NCI-H1436 treated with DMSO at 0.1 percent for 48 hours (cell line): ENCODE measurements at regions not wholly inside any gene's neighbourhood (a gene's known extent, or its start where the extent isn't known, plus 50 kb on each side); places are given as distances from the start of the nearest gene placed in this dataset.

Experiments
- DNase-seq: peaks from one replicate; lab custom pipeline; 2025; lab: John Stamatoyannopoulos, UW

DNA sequence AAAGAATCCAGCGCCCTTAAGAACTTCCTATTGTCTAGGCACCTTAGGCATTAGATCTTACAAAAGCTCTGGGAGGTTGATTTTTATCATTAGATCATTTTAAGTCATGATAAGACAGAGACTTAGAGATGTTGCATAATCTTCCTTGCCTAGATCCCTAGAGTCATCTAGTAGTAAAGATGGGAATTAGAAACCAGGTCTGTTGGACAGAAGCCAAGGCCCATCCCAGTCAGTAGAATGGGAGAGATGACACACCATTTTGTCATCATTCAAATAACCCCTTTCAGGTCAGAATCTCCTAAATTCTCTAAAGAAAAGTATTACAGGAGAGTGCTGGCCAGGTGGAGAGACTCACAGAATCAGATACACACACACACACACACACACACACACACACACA, 579.1 kb downstream of the BMP2 start:
- no peak for DNase-seq

DNA sequence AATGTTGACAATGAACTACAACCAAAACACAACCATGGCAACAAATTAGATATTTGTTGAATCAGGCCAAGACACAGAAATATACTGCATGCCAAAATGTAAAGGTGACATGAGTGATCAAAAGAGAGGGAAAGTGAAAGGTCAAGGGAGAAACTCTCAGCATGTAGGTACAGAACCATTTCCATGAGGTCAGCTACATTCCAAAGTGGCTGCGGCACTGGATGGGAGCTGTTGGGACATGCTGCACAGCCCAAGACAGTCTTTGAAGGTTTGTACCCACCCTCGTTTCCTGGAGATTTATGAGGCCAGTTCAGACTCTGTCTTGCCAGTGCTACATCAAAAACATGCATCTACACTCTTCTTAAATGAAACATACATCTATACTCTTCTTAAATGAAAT, 579.9 kb downstream of the BMP2 start:
- no peak for DNase-seq

DNA sequence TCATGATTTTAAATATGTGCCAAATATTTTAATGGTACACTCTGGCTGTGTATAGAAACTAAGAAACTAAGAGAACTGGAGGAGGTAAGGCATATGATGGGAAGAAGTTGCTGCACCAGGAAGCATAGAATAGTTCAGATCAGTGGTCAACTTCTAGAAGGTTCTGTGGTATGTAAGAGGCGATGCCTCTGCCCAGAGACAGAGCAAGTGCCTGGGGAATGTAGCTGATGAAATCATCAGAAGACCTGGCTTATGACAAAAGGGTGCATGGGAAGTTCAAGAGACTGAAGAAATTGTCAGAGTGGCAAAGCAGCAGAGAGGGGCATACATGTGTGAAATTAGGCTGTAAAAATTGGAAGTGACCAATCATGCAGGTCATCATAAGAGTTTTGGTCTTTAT, 580.8 kb downstream of the BMP2 start:
- DNase-seq: no peak

DNA sequence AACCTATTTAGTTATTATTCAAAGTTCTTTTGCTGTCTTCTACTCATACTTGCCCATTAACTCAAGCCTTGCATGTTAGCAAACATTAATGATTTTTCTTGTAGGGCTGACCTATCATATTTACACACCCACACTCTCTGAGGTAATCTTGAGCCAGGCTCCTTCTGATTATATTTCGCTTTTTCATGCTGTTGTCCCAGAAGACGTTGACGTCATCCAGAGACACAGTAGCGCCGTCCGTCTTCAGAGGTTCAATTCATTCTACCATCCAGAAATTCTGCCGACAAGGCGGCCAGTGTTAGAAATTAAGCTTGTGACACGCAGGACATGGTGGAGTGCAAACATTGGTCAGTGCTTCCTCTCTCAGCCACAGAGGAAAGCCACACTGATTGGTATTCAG, 584.7 kb downstream of the BMP2 start:
- no peak for DNase-seq

DNA sequence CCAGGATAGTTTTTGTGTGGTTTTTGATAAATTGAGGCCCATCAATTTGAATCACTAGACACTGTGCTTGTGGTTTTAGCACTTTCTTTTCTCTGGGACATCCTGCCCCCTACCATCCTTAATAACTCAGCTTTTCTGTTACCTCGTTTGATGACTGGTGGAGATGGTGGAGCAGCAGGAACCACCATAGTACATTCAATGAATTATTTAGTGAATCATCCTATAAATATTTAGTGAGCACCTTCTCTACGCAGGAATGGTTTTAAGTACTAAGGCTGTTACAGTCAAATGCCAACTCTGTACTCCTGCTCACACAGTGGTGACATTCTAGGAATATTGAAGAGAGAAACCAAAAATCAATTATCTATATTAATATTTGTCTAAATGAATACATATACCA, 585.2 kb downstream of the HAO1 start:
- DNase-seq: no peak

DNA sequence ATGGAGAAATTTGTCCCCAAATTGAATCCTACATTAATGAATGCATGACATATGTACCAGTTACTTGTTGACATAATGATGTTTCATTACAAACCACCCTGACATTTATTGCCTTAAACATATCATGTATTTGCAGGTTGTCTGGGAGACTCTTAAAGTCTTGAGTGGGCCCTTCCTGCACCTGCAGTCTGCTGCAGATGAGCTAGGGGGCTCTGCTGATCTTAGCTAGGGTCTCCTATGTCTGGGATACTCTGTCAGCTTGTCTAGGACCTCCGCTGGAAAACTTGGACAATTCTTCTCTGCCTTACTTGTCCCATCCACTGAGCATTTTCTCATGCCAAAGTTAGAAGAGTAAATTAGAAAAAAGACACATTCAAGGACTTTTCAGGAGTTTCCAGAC, 581.6 kb downstream of the HAO1 start:
- no peak for DNase-seq

DNA sequence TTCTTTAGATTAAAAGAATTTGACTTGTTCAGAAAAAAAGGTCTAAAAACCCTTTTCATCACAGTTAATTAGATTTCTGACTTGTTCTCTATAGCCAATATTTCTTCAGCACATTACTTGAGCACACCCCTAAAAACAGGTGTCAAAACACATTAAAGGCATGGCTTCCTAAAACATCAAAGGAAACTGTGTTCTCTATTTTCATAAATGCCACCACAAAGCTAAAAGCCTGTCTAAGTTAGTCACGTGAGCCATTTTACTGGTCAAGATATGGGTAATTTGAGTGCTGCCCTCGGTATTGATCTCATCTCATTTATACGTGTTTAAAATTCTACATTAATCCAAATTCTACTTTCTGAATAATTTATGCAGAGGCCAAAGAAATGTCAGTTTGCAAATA, 580.5 kb downstream of the HAO1 start:
- DNase-seq: no peak

DNA sequence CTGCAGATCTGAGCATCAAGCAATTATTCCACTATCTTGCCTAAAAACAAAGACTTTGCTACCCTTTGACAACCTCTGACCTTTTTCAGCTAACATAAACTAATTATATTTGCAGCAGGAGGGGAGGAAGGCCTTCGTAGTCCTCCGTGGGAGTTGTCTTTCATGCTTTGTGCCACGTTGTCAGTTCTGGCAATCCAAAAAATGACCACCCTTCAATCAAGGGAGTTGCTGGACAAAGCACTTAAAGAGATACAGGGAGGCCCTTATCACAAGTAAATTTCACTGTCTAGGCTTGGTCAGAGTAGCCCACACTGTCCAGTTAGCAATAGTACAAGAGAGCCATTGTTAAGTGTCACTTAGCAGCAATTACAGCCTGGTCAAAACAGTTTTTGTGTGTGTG, 578.9 kb downstream of the HAO1 start:
- DNase-seq: no peak

DNA sequence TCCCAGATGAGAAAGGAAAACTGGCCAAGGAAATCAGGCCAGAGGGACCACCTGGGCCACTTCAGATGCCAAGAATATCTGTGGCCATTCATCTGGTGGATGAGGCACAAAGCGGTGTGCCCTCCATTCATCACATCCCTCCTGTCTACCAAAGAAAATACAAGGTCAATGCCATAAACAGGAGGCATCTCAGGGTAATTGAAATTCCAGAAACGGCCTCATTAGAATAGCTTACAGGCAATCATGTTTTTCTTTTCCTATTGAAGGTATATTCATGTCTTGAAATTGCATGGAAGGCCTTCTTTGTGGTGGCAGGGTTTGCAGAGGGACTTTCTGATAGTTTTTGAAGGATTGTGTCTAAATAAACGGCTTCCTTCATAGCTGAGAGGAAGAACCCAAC, 578.3 kb downstream of the HAO1 start:
- DNase-seq: no peak

DNA sequence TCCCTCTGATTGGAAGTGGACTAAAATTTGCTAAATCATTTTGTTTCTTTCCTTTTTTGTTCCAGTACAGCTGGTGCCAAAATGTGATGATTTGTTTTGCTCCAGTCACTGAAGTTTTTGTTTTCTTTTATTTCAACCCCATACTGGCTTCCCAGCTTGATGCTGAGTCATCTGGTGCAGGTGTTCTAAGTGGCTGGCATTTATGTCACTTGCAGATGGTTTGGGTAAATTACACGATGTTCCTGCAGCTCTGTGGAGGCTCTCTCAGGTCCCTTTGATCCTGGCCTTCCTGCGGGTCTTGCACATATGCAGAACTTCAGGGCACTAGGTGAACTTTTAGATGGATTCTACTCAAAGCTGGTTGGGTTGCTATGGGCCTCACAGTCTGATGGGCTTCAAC, 577.7 kb downstream of the HAO1 start:
- no peak for DNase-seq

DNA sequence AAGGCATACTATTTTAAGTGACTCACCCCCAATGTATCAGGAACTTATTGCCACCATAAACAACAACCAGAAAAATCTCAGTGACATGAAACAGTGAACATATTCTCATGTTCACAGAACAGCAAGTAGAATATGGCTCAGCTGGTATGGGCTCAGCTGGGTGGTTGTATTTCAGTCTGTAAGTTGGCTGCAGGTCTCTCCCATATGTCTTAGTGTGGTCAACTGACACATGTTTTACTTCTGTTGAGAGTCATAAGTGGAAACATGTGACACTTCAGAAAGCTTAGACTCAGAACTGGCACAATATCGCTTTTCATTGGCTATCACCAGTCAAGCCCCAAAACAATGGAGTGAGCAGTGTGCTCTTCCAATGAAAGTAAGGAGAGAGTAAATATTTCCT, 574.1 kb downstream of the HAO1 start:
- no peak for DNase-seq

DNA sequence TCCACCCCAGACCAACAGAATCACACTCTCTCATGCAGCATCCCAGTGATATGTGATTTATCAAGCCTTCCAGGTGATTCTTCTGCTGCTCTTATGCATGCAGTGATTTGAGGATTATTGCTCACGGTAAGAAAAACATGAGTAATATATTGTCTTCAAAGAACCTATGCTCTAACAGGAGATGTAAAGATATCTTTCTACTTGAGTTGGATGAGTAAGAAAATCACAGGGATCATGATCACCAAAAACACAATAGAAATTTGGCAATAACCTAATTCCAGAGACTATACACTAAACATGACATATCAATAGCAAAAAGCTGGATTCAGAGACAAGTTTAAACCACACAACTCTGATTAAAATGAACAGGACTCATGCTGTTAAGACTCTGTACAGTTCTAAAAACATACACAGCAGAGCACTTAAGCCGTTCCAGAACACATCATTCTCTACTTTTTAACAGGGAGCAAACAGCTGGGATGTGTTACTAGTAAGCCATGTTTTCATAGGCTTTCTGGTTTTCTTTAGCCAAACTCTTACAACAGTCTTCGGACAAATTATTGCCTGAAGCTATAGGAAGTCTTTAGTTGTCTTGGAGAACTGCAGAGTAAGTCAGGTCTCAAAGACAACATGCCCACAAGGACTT, 568.6 kb downstream of the HAO1 start:
- no peak for DNase-seq

DNA sequence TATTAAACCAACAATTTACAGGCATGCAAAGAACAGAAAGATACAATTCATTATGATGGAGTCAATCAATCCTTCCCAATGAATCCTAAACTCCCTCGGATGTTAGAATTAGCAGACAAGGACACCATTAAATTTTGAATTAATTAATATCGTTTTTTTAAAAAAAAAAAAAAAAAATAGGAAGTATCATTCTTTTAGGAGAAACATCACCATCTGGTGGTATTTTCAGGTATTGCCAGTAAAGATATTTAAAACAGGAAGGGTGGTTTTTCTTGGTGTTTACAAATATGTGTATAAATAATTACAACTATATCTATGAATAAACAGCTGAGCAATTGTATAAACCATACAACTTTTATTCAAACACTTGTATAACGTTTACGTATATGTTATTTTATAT, 564.4 kb downstream of the HAO1 start:
- no peak for DNase-seq

DNA sequence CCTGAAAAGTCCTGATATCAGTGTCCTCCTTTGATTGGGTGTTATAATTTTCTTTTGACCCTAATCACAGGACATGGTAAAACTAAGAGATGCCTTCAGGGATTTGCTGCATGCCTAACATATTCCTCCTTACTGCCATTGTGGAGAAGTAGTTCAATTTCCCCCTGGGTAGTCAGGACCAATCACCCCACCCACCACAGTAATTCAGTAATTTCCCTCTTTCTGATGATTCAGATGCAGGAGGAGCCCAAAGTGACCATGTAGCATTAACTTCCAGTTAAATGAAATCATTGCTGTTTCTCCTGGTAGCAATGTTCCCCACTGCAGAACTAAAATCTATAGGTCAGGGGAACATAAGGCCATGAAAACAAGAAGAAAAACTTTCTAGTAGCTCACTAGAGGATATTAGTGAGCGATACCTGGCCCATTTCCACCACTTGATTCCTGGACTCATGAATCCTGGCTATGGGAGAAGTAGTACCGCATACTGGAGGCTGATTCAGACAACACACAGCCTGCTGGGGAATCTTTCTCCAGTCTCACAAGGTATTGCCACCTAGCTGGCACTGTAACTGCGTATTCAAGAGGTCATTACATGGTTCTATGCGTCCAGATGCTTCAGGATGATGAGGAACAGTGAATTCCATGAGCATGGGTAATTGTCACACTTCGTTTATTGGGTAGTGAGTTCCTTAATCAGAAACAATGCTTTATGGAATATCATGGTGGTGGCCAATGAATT, 561.2 kb downstream of the HAO1 start:
- DNase-seq: no peak

DNA sequence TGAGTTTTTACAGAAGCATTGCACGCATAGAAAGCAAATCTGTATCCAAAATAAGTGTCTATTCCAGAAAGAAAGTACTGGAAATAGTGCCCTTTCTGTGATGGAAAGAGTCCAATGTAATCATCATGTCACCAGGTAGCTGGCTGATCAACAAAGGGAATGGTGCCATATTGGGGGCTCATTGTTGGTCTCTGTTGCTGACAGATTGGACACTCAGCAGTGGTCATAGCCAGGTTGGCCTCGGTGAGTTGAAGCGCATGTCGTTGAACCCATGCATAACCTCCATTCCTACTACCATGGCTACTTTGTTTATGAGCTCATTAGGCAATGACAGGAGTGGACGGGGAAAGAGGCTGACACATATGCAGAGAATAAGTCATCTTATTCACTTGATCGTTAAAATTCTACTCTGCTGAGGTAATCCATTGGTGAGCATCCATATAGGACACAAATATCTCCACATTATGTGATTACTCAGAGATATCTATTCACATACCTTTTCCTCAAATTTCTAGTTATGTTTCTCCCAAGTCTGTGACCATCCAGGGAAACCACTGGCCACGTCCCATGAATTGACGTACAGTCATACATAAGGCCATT, 560.5 kb downstream of the HAO1 start:
- no peak for DNase-seq

DNA sequence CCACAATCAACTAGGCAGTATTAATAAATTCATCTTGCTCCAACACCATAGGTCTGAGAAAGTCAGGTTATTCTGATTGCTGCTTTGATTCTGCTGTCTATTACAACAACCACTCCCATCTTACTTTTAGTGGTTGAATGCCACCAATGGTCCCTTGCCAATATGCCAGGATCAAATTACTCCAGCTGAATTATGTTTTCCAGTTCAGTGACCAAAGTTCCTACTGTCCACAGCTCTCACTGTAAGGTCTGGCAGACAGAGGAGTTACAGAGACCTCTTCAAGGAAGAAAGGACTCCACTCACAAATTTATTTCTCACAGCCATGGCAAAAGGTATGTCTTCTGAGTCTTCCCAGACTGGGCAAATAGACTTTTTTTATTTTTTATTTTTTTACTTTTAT, 557.0 kb downstream of the HAO1 start:
- no peak for DNase-seq

DNA sequence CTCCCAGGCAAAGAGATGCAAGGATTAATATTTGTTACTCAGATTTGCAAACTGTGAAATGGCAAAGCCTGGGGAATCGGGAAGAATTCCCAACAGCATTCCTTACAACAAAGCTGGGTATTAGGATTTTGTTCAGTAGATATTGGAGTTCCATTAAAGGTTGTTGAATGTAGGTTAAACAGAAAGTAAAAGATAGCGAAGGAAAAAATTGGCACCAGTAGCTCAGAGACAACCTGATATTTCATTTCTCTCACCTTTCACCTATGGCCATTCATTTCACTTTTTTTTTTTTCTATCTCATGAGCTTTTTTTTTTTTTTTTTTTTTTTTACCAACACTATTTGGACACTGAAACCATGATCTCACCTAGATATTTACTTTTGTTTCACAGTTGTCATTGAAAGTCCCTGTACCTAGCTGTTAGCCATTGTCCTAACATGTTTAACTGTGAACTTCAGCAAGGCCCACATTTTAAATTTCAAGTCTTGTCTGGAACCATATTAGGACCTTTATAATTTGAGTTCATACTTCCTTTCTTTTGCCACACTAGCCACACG, 552.5 kb downstream of the HAO1 start:
- DNase-seq: no peak

DNA sequence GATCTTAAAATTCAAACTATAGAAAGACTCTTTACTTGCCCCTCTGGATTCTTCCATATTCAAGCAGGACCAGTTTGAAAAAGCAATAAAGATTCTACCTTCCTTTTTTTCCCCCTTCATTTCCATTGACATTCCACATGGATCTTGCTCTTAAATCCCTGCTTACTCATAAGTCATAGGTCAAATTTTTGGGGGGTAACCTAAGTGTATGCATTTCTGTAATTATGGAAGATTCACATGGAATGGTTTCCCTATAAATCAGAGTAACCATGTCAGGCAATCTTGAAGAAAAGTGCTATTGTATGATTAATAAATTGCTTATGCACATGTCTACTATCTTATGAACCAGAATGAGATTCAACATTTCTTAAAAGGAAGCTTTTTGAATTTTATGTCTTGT, 551.0 kb downstream of the HAO1 start:
- no peak for DNase-seq

DNA sequence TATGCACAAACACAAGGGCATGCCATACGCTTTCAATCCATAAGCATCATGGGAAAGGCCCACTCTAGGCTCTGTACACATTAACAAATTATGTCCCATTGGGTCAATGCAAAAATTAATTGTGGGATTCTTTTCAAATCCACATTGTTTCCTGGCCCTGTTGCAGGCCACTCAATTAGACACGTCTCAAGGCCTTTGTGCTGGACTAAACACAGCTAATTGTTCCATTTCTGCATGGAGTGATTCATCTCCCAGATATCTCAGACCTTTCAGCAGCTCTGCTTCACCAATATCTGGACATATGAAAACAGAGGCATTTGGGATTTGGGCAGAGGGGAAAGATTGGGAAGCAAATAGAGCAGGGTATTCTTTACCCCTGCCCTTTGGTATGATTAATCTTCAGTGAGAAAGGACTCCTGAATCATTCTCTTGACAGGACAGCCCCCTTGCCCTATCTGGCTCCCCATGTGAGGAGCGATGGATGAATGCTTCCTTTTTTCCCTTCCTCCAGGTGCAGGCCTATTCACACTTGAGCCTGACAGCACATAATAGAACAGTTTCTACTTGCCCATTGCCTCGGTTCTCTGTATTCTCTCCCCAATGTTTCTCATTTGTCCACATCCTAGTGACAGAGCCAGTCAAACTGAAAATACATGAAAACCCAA, 547.6 kb downstream of the HAO1 start:
- no peak for DNase-seq

DNA sequence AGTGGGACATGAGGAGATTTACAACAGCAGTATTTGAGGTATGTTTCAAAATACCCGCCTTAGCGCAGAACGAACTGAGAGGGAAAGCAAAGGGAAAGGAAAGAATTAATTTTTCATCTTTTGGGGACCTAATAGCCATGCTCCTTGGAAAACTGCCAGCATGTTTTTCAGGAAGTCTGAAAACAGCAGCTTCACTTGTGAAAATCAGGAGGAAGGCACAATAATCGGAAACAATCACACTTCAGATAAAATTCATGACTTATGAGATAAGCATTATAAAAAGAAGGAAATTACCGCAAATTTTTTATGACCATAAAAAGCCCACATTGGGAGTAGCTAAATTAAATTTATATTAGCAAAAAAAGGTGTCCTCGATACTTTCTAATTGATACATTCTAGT, 541.1 kb downstream of the HAO1 start:
- no peak for DNase-seq

DNA sequence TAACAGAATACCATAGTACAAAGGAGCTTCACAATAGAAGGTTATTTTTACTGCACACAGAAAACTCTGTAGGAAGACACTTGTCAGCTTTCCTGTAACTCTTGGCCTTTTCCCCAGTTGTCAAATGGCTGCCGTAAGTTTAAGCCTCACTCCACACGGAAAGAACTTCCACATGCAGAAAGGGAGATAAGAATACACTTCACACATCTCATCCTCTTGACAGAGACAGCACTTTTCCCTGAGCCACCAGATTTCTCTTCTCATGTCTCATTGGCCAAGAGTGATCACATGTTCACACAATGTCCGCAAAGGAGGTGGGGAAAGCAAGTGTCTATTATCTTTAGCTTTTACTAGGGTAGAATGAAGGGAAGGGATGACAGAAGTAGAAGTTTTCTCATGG, 540.7 kb downstream of the HAO1 start:
- DNase-seq: no peak

DNA sequence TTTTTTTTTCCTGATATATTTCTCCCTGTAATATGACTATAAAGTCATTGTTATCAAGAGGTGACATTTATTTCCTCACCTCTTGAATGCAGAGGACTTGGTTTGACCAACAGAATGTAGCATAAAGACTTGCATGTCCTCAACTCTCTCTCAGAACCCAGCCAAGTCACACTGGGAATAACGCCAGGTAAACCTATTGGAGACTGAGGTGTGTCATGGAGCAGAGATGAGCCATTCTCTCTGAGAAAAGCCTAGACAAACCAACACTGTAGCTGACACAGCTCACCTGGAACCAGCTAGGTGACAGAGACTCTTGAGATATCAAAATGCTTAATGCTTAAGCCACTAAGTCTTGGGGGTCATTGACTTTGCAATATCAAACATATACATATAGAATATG, 533.6 kb downstream of the HAO1 start:
- no peak for DNase-seq

DNA sequence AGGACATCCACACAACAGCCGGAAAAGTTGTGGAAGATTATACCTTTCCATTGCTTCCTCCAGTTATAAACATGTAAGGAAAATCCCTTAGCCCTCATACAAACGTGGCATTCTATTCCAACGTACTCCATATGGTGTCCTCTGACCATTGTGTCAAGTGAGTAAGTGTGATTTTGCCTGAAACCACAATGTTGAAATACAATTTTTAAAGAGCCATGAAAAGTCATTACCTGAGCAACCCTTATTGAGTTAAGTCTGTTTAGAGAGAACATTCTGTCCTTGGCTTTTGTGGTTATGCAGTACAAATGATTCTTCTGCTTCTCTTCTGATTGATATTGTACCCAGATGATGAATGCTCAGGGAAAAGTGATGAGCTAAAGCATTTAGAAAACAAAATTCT, 530.1 kb downstream of the HAO1 start:
- no peak for DNase-seq
